K562 (cell line): ENCODE measurements at regions not wholly inside any gene's neighbourhood (a gene's known extent, or its start where the extent isn't known, plus 50 kb on each side); places are given as distances from the start of the nearest gene placed in this dataset.
"Not testable (repeated sequence)": the region's sequence is repeated elsewhere in the genome, so short reads cannot be mapped to it uniquely, and the experiment has no call there.

Experiments
- ATAC-seq: fragments of 200-7000 bp; cut with Tn5 transposase; 3 replicates; pipeline ENCODE4 v1.9.1; 2020; ENCODE audit warnings: moderate library complexity
- BruUV-seq: library from RNA; stranded (reverse); fragments of 400-500 nt; replicated peaks from 2 replicates; lab custom pipeline; 2021; lab: Mats Ljungman, UMichigan
- CTCF ChIA-PET: fragments of 300-600 bp; formaldehyde crosslinking; extraction: SDS; loops from one replicate; lab custom pipeline; 2021; ENCODE audit warnings: low intra/inter-chr PET ratio; lab: Yijun Ruan, JAX
- POLR2A ChIA-PET: fragments of 300-600, 350-650 bp; sonication (Branson Sonifier 250); formaldehyde crosslinking; extraction: SDS; loops from one replicate; lab custom pipeline; 2021; ENCODE audit warnings: antibody characterized with exemption, inconsistent platforms; lab: Yijun Ruan, JAX
- DNase-seq, 4 experiments: peaks; one replicate each; pipeline versions ENCODE4 v3.0.0 to v3.0.0-alpha.2; 2011 to 2018; ENCODE audit warnings: low spot score in 3 of 4, mixed read lengths in 3 of 4; ENCODE audit errors: extremely low read depth in 1 of 4
- FAIRE-seq: peaks from 2 replicates; lab custom pipeline; 2011; peaks lifted over from hg19 to GRCh38; lab: Jason Lieb, UNC
- H2AFZ ChIP-seq: 2 replicates; pipeline ENCODE4 v1.6.0; 2011; ENCODE audit warnings: low read depth, low read length, control low read depth, inconsistent platforms
- H3K27ac ChIP-seq: fragments of 200-600 bp; 3 replicates; pipeline ENCODE4 v1.8.0; 2011; ENCODE audit warnings: low read depth, mild to moderate bottlenecking, control low read depth, inconsistent platforms, low read length, moderate library complexity, mixed read lengths; ENCODE audit errors: extremely low read depth
- H3K27me3 ChIP-seq, 2 experiments: fragments of 300-600 bp in 1 of 2; 2 replicates in 1 of 2; 3 replicates in 1 of 2; pipeline versions ENCODE4 v1.6.0 to v1.8.0; 2011; ENCODE audit warnings: inconsistent platforms in 2 of 2, low read length in 2 of 2, mild to moderate bottlenecking in 1 of 2, mixed read lengths in 1 of 2, moderate library complexity in 1 of 2; ENCODE audit not compliant: control insufficient read depth in 2 of 2, insufficient read depth in 2 of 2
- H3K36me3 ChIP-seq: fragments of 300-600 bp; 3 replicates; pipeline ENCODE4 v1.8.0; 2011; ENCODE audit warnings: mild to moderate bottlenecking, low read length, inconsistent platforms; ENCODE audit not compliant: control insufficient read depth, insufficient read depth
- H3K4me1 ChIP-seq, 2 experiments: fragments of 200-600 bp in 1 of 2; replicated peaks in 1 of 2; 2 replicates in 1 of 2; 3 replicates in 1 of 2; pipeline versions ENCODE4 v1.5.1 to v1.8.0; 2011; ENCODE audit warnings: inconsistent platforms in 2 of 2, low read length in 2 of 2, mild to moderate bottlenecking in 1 of 2, mixed read lengths in 1 of 2, moderate library complexity in 1 of 2; ENCODE audit not compliant: control insufficient read depth in 2 of 2, insufficient read depth in 2 of 2
- H3K4me2 ChIP-seq: 2 replicates; pipeline ENCODE4 v1.6.1; 2011; ENCODE audit warnings: low read length, control low read depth, inconsistent platforms, mixed read lengths; ENCODE audit not compliant: insufficient read depth
- H3K4me3 ChIP-seq: fragments of 200-600 bp; sonication (generic), shearing (Covaris generic); 2 replicates; pipeline ENCODE4 v1.5.1; 2016; ENCODE audit warnings: control low read depth, inconsistent platforms
- H3K79me2 ChIP-seq: fragments of 200-600 bp; 3 replicates; pipeline ENCODE4 v1.8.0; 2011; ENCODE audit warnings: low read length, inconsistent platforms; ENCODE audit not compliant: control insufficient read depth, insufficient read depth
- H3K9ac ChIP-seq, 2 experiments: 2 replicates each; pipeline versions ENCODE4 v1.6.0 to v1.6.1; 2011; ENCODE audit warnings: low read depth in 2 of 2, low read length in 2 of 2, control low read depth in 1 of 2, inconsistent platforms in 1 of 2, mild to moderate bottlenecking in 1 of 2, mixed read lengths in 1 of 2; ENCODE audit not compliant: insufficient read depth in 1 of 2
- H3K9me1 ChIP-seq: one replicate; pipeline ENCODE4 v1.6.0; 2011; ENCODE audit warnings: inconsistent platforms, mild to moderate bottlenecking, low read length, moderate library complexity; ENCODE audit not compliant: control insufficient read depth, insufficient read depth
- H3K9me3 ChIP-seq: replicated peaks from 2 replicates; pipeline ENCODE4 v1.5.1; 2011; ENCODE audit warnings: low read depth, low read length, inconsistent platforms; ENCODE audit not compliant: control insufficient read depth, insufficient read depth
- H4K20me1 ChIP-seq: replicated peaks from 2 replicates; pipeline ENCODE4 v1.6.1; 2011; ENCODE audit warnings: low read length, inconsistent platforms, mixed read lengths; ENCODE audit not compliant: control insufficient read depth, insufficient read depth
- FOXA3 ChIP-seq, 2 experiments: fragments of 450-650 bp in 1 of 2; sonication (generic) in 1 of 2; formaldehyde crosslinking; IDR thresholded peaks in 1 of 2; conservative IDR thresholded peaks in 1 of 2; 2 replicates each; pipeline versions ENCODE4 v1.4.0 to v1.8.0; 2020 to 2022; ENCODE audit warnings: mild to moderate bottlenecking in 2 of 2, missing genetic modification reagents in 1 of 2
- MEIS2 ChIP-seq: fragments of 450-650 bp; IDR thresholded peaks from 2 replicates; pipeline ENCODE4 v1.6.1; 2014; ENCODE audit warnings: mild to moderate bottlenecking; ENCODE audit not compliant: partially characterized antibody
- WGBS: fragments of 100-300 bp; shearing (Covaris generic); methylation state at CpG from one replicate; pipeline ENCODE4 v1.1.6; 2016; ENCODE audit warnings: low coverage, mixed read lengths; ENCODE audit not compliant: insufficient coverage; ENCODE audit errors: missing lambda C conversion rate; 5-methylcytosine and 5-hydroxymethylcytosine counted together
- in situ Hi-C: fragments of 300-500 bp; cut with MboI; formaldehyde crosslinking; loops from 4 replicates; pipeline ENCODE4 v1.15.0; 2018; ENCODE audit warnings: inconsistent platforms, mixed read lengths
- intact Hi-C: fragments of 100-400 bp; cut with micrococcal nuclease; formaldehyde crosslinking; loops from 2 replicates; pipeline ENCODE4 v1.14.2; 2022
- TF ChIP-seq, protein P1 (sequence below), 2 experiments: IDR thresholded peaks in 1 of 2; conservative IDR thresholded peaks in 1 of 2; 2 replicates each; pipeline ENCODE4 v1.6.1; 2016; ENCODE audit warnings: low read depth in 2 of 2, mild to moderate bottlenecking in 1 of 2, missing compliant biosample characterization in 1 of 2, missing genetic modification characterization in 1 of 2, moderate library complexity in 1 of 2

DNA sequence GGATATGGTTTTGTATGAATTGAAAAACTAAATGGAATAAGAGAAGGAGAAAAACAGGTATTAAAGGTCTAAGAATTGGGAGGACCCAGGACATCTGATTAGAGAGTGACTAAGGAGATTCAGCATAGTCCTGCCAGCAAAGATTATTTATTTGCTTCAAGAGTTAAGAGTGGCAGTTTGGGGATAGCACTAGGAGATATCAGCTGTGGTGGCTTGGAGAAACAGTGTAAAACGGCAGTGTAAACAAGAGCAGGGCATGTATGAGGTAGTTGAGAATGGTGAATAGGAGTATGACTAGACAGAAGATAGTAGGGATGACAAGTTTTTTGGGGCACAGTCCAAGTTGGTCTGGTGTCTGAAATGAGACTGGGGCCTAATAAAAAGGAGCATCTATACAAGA is 730.3 kb downstream of the TRHDE start:
- H3K4me2 ChIP-seq, H3K4me1 ChIP-seq, DNase-seq, H3K79me2 ChIP-seq, H3K9me3 ChIP-seq, H3K9ac ChIP-seq, H3K27me3 ChIP-seq, H3K4me3 ChIP-seq, BruUV-seq, intact Hi-C loops, H3K9me1 ChIP-seq, POLR2A ChIA-PET, CTCF ChIA-PET, H4K20me1 ChIP-seq, FAIRE-seq, ATAC-seq, in situ Hi-C loops, H2AFZ ChIP-seq: not testable (repeated sequence)
- peak overlapping the region; percentile 39; the same call in 1 of the 3 replicates for H3K27ac ChIP-seq
- TF ChIP-seq FOXA3 (CRISPR knock-in tag; conservative IDR thresholded peaks at IDR 0.05 in 1 of 2, IDR thresholded peaks at IDR 0.05 in 1 of 2) (peak in 1 of 2 experiments; percentile 62; a peak in 1 of 4 replicates), MEIS2 (peak; percentile 33)
- TF ChIP-seq, protein P1, sequence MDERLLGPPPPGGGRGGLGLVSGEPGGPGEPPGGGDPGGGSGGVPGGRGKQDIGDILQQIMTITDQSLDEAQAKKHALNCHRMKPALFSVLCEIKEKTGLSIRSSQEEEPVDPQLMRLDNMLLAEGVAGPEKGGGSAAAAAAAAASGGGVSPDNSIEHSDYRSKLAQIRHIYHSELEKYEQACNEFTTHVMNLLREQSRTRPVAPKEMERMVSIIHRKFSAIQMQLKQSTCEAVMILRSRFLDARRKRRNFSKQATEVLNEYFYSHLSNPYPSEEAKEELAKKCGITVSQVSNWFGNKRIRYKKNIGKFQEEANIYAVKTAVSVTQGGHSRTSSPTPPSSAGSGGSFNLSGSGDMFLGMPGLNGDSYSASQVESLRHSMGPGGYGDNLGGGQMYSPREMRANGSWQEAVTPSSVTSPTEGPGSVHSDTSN (CRISPR knock-in tag; IDR thresholded peaks at IDR 0.05; ENCODE audit: low read depth): not testable (repeated sequence)
- TF ChIP-seq, protein P1 (tag; conservative IDR thresholded peaks at IDR 0.05; ENCODE audit: low read depth): peak; percentile 55
- TF ChIP-seq, all 486 proteins: peak for 3; not testable (repeated sequence) for 483
- WGBS: 0% methylated on average over 1 of the region's 1 CpG
- H3K36me3 ChIP-seq: not testable (repeated sequence)
